ENCODE measurements at regions not wholly inside any gene's neighbourhood (a gene's known extent, or its start where the extent isn't known, plus 50 kb on each side); places are given as distances from the start of the nearest gene placed in this dataset.

DNA sequence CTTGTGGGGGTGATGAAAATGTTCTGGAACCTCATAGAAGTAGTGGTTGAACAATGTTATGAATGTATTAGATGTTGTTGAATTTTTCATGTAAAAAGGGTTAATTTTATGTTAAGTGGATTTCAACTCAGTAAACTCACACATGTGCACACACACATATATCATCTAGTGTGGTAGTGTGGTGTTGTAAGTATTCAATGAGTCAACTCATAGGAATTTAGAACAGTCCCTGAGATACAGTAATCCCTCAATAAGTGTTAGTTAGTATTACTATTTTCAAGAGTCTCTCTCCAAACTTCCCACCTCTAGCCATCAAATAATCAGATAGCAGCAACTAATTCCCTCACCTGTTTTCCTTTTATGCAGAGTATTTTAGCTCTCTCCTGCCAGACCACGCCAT lies 563.1 kb upstream of the JARID2 start:
- TF ChIP-seq CTCF (IDR thresholded peaks at IDR 0.05) = no peak
- no peak for TF ChIP-seq POLR2A (IDR thresholded peaks at IDR 0.05)
